ENCODE measurements at regions not wholly inside any gene's neighbourhood (a gene's known extent, or its start where the extent isn't known, plus 50 kb on each side); places are given as distances from the start of the nearest gene placed in this dataset.

- no peak for TF ChIP-seq CTCF (conservative IDR thresholded peaks at IDR 0.05 in 1 of 2, IDR thresholded peaks at IDR 0.05 in 1 of 2; ENCODE audit: extremely low read depth in 1 of 2, insufficient read depth in 1 of 2, low read depth in 1 of 2, low read length in 2 of 2)
- TF ChIP-seq EZH2 (IDR thresholded peaks at IDR 0.05; ENCODE audit: borderline replicate concordance, low read length): no peak
Measured at GRCh38 chr4:123597586-123597985, 201.0 kb downstream of the SPRY1 start.
